Activated B cell treated with CpG ODN at 0.5 μM for 24 hours (primary cell): ENCODE measurements at regions not wholly inside any gene's neighbourhood (a gene's known extent, or its start where the extent isn't known, plus 50 kb on each side); places are given as distances from the start of the nearest gene placed in this dataset.

ENCODE experiments used
- ATAC-seq: fragments of 200-7000 bp; cut with Tn5 transposase; one replicate; pipeline ENCODE4 v1.10.0; 2021; ENCODE audit warnings: low read depth, mild to moderate bottlenecking, moderate library complexity
- CTCF ChIA-PET: fragments of 350-600 bp; sonication (Branson Sonifier 250); formaldehyde crosslinking; loops from one replicate; lab custom pipeline; 2021; ENCODE audit warnings: antibody characterized with exemption; lab: Charles Lee
- POLR2A ChIA-PET: fragments of 350-600 bp; sonication (Branson Sonifier 250); formaldehyde crosslinking; loops from one replicate; lab custom pipeline; 2021; ENCODE audit warnings: antibody characterized with exemption; lab: Charles Lee
- DNase-seq: peaks from one replicate; pipeline ENCODE4 v3.0.0; 2022
- H3K27ac Mint-ChIP-seq: one replicate; pipeline ENCODE4 v1.8.0; 2020; ENCODE audit warnings: mixed read lengths
- H3K27me3 Mint-ChIP-seq: one replicate; pipeline ENCODE4 v1.8.0; 2021; ENCODE audit warnings: mixed read lengths
- H3K36me3 Mint-ChIP-seq: one replicate; pipeline ENCODE4 v1.8.0; 2021; ENCODE audit warnings: low read depth, mixed read lengths
- H3K4me1 Mint-ChIP-seq: one replicate; pipeline ENCODE4 v1.8.0; 2021; ENCODE audit warnings: mixed read lengths
- H3K4me3 Mint-ChIP-seq: one replicate; pipeline ENCODE4 v1.8.0; 2020; ENCODE audit warnings: mild to moderate bottlenecking, mixed read lengths
- H3K9me3 Mint-ChIP-seq: one replicate; pipeline ENCODE4 v1.8.0; 2020; ENCODE audit warnings: mixed read lengths
- intact Hi-C: fragments of 100-400 bp; cut with micrococcal nuclease; formaldehyde crosslinking; loops from one replicate; pipeline ENCODE4 v1.15.1; 2024
- TF ChIP-seq, protein P1 (sequence below): fragments of 200-600 bp; IDR thresholded peaks from one replicate; pipeline ENCODE4 v1.8.0; 2022; ENCODE audit warnings: antibody characterized with exemption, mild to moderate bottlenecking

GRCh38 chr12:38445040-38445439 lies 128.5 kb downstream of the ALG10B start:
- ChIA-PET CTCF (no interaction called here), POLR2A (no interaction called here)
- ATAC-seq (no peak), DNase-seq (no peak)
- intact Hi-C loops, result no loop called here
- Mint-ChIP-seq H3K4me1 (no peaks in the 10 kb centered on the region), H3K27me3 (no peaks in the 10 kb centered on the region), H3K9me3 (peaks cover 5% of the 10 kb centered on the region), H3K27ac (no peak overlapping the region), H3K4me3 (no peak overlapping the region), H3K36me3 (no peaks in the 10 kb centered on the region)
- TF ChIP-seq, protein P1, sequence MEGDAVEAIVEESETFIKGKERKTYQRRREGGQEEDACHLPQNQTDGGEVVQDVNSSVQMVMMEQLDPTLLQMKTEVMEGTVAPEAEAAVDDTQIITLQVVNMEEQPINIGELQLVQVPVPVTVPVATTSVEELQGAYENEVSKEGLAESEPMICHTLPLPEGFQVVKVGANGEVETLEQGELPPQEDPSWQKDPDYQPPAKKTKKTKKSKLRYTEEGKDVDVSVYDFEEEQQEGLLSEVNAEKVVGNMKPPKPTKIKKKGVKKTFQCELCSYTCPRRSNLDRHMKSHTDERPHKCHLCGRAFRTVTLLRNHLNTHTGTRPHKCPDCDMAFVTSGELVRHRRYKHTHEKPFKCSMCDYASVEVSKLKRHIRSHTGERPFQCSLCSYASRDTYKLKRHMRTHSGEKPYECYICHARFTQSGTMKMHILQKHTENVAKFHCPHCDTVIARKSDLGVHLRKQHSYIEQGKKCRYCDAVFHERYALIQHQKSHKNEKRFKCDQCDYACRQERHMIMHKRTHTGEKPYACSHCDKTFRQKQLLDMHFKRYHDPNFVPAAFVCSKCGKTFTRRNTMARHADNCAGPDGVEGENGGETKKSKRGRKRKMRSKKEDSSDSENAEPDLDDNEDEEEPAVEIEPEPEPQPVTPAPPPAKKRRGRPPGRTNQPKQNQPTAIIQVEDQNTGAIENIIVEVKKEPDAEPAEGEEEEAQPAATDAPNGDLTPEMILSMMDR, result no peak

DNA sequence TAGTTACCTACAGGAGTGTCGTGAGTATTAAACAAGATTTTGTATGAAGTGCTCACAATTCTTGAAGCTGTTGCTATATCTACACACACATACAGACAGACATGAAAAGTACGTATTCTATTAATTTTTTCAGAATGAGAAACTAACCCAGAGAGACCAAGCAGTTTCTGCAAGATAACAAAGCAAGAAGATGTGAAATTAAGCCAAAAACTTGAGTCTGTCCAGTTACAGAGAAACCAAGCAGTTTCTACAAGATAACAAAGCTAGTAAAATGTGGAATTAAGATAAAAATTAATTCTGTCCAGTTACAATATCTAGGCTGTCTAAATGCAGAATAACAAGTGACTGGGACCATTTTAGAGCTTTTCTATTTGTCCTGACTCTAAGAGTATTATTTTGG lies 132.4 kb downstream of the ALG10B start:
- POLR2A ChIA-PET, result no interaction called here
- no peak overlapping the region for H3K4me3 Mint-ChIP-seq
- no peak for ATAC-seq
- no peak for DNase-seq
- H3K4me1 Mint-ChIP-seq, result no peaks in the 10 kb centered on the region
- peaks cover 7% of the 10 kb centered on the region for H3K9me3 Mint-ChIP-seq
- H3K36me3 Mint-ChIP-seq, result no peaks in the 10 kb centered on the region
- CTCF ChIA-PET, result no interaction called here
- intact Hi-C loops, result no loop called here
- TF ChIP-seq, protein P1, result no peak
- H3K27ac Mint-ChIP-seq, result no peak overlapping the region
- H3K27me3 Mint-ChIP-seq, result no peaks in the 10 kb centered on the region

DNA sequence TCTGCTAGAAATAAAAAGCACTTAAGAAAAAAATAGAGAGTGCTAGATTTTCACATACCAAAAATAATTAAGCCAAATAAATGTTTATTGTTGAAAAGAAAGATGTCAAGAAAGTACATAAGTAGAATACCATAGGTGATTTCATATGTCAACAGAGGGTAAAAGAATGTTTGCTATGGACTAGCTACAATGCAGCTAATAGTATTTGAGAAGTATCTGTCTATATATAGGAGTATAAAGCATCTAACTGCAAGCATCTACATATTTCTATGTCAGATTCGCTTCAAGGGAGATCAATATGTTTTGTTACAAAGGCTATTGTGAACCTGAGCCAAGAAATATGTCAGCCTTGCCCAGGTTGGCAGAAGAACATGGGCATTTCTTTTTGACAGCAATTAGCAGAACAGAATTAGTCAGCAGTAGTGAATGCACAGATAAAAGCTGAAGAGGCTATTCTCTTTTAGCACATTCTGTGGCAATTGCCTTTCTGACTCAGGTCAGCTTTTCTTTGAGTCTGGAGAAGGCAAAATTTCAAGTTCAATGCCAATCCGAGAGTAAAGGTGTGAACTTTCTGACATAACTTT lies 140.1 kb downstream of the ALG10B start:
- Mint-ChIP-seq H3K27ac (no peak overlapping the region), H3K36me3 (no peaks in the 10 kb centered on the region), H3K4me3 (no peak overlapping the region), H3K9me3 (peaks cover 7% of the 10 kb centered on the region), H3K27me3 (no peaks in the 10 kb centered on the region), H3K4me1 (no peaks in the 10 kb centered on the region)
- ChIA-PET CTCF (no interaction called here), POLR2A (no interaction called here)
- no peak for DNase-seq
- intact Hi-C loops, result no loop called here
- ATAC-seq, result no peak
- TF ChIP-seq, protein P1, result no peak

- CTCF ChIA-PET, result no interaction called here
- Mint-ChIP-seq H3K4me1 (no peaks in the 10 kb centered on the region), H3K27me3 (no peaks in the 10 kb centered on the region), H3K4me3 (no peak overlapping the region), H3K36me3 (no peaks in the 10 kb centered on the region), H3K9me3 (peaks cover 4% of the 10 kb centered on the region), H3K27ac (no peak overlapping the region)
- TF ChIP-seq, protein P1, result no peak
- DNase-seq (no peak), ATAC-seq (no peak)
- POLR2A ChIA-PET, result no interaction called here
- intact Hi-C loops, result no loop called here
These were observed 148.4 kb downstream of the ALG10B start for GRCh38 chr12:38465020-38465419.

GRCh38 chr12:38469715-38470114 lies 153.1 kb downstream of the ALG10B start:
- Mint-ChIP-seq H3K36me3 (no peaks in the 10 kb centered on the region), H3K9me3 (peaks cover 5% of the 10 kb centered on the region), H3K27ac (no peak overlapping the region), H3K27me3 (no peaks in the 10 kb centered on the region), H3K4me3 (no peak overlapping the region), H3K4me1 (no peaks in the 10 kb centered on the region)
- TF ChIP-seq, protein P1, result no peak
- intact Hi-C loops, result no loop called here
- DNase-seq (no peak), ATAC-seq (no peak)
- POLR2A ChIA-PET, result no interaction called here
- CTCF ChIA-PET, result no interaction called here
